ENCODE measurements at regions not wholly inside any gene's neighbourhood (a gene's known extent, or its start where the extent isn't known, plus 50 kb on each side); places are given as distances from the start of the nearest gene placed in this dataset.

GRCh38 chr20:61129311-61129710 lies 122.8 kb upstream of the CDH4 start:
- no peak overlapping the region for H2AFZ ChIP-seq (ENCODE audit: low read depth, low read length, severe bottlenecking)
- no peaks in the 10 kb centered on the region for H4K20me1 ChIP-seq (ENCODE audit: low read depth, low read length)
- H3F3A ChIP-seq (ENCODE audit: insufficient read depth) = no peaks in the 10 kb centered on the region
- H3K4me2 ChIP-seq (ENCODE audit: low read depth, low read length, poor library complexity, severe bottlenecking) = no peak overlapping the region
- no peak overlapping the region for H3K27ac ChIP-seq (ENCODE audit: low read depth, low read length)
- TF ChIP-seq CTCF (IDR thresholded peaks at IDR 0.05; ENCODE audit: insufficient read depth, low read length, poor library complexity, severe bottlenecking) (no peak), EZH2phosphoT487 (conservative IDR thresholded peaks at IDR 0.05; ENCODE audit: low read length) (no peak)
- no peaks in the 10 kb centered on the region for H3K27me3 ChIP-seq (ENCODE audit: low read length)
- no peak overlapping the region for H3K9ac ChIP-seq (ENCODE audit: low read length)
- H3K36me3 ChIP-seq (ENCODE audit: low read length) = no peaks in the 10 kb centered on the region
- no peak overlapping the region for H3K4me3 ChIP-seq (ENCODE audit: insufficient read depth, low read length, poor library complexity, severe bottlenecking)
- H3K9me2 ChIP-seq (replicated peaks; ENCODE audit: insufficient read depth, low read length) = no peaks in the 10 kb centered on the region
- H3K9me3 ChIP-seq (ENCODE audit: insufficient read depth, low read length) = no peaks in the 10 kb centered on the region
- H3K79me2 ChIP-seq (ENCODE audit: insufficient read depth, low read length) = no peaks in the 10 kb centered on the region

GRCh38 chr20:61130156-61130555 lies 121.9 kb upstream of the CDH4 start:
- H3K27me3 ChIP-seq (ENCODE audit: low read length) = no peaks in the 10 kb centered on the region
- H3F3A ChIP-seq (ENCODE audit: insufficient read depth) = no peaks in the 10 kb centered on the region
- H3K9ac ChIP-seq (ENCODE audit: low read length) = no peak overlapping the region
- H3K4me3 ChIP-seq (ENCODE audit: insufficient read depth, low read length, poor library complexity, severe bottlenecking) = no peak overlapping the region
- no peaks in the 10 kb centered on the region for H3K9me2 ChIP-seq (replicated peaks; ENCODE audit: insufficient read depth, low read length)
- H3K4me2 ChIP-seq (ENCODE audit: low read depth, low read length, poor library complexity, severe bottlenecking) = no peak overlapping the region
- H4K20me1 ChIP-seq (ENCODE audit: low read depth, low read length) = no peaks in the 10 kb centered on the region
- no peak overlapping the region for H2AFZ ChIP-seq (ENCODE audit: low read depth, low read length, severe bottlenecking)
- TF ChIP-seq CTCF (IDR thresholded peaks at IDR 0.05; ENCODE audit: insufficient read depth, low read length, poor library complexity, severe bottlenecking) = no peak
- TF ChIP-seq EZH2phosphoT487 (conservative IDR thresholded peaks at IDR 0.05; ENCODE audit: low read length) = no peak
- no peaks in the 10 kb centered on the region for H3K9me3 ChIP-seq (ENCODE audit: insufficient read depth, low read length)
- no peaks in the 10 kb centered on the region for H3K79me2 ChIP-seq (ENCODE audit: insufficient read depth, low read length)
- H3K27ac ChIP-seq (ENCODE audit: low read depth, low read length) = no peak overlapping the region
- H3K36me3 ChIP-seq (ENCODE audit: low read length) = no peaks in the 10 kb centered on the region

DNA sequence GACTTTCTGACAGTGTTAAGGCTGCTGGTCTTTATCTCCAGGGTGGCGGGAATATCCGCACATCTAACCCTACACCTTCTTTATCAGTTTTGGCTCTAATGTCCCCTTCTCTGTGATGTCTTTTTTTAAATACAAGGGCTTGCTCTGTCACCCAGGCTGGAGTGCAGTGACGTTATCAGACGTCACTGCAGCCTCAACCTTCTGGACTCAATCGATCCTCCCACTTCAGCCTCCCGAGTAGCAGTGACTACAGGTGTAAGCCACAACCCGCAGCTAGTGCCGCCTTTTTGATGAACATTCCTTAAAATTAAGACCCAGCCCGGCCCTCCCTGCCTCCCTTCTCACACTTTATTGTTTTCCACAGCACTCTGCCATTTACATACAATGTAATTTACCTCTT lies 120.1 kb upstream of the CDH4 start:
- Histone ChIP-seq H3K27ac (ENCODE audit: low read depth, low read length) (no peak overlapping the region), H3F3A (ENCODE audit: insufficient read depth) (no peaks in the 10 kb centered on the region), H3K79me2 (ENCODE audit: insufficient read depth, low read length) (no peaks in the 10 kb centered on the region), H3K9me2 (replicated peaks; ENCODE audit: insufficient read depth, low read length) (no peaks in the 10 kb centered on the region), H3K4me3 (ENCODE audit: insufficient read depth, low read length, poor library complexity, severe bottlenecking) (no peak overlapping the region), H3K36me3 (ENCODE audit: low read length) (no peaks in the 10 kb centered on the region), H2AFZ (ENCODE audit: low read depth, low read length, severe bottlenecking) (no peak overlapping the region), H3K9ac (ENCODE audit: low read length) (no peak overlapping the region), H3K9me3 (ENCODE audit: insufficient read depth, low read length) (no peaks in the 10 kb centered on the region), H4K20me1 (ENCODE audit: low read depth, low read length) (no peaks in the 10 kb centered on the region), H3K4me2 (ENCODE audit: low read depth, low read length, poor library complexity, severe bottlenecking) (no peak overlapping the region), H3K27me3 (ENCODE audit: low read length) (no peaks in the 10 kb centered on the region)
- no peak for TF ChIP-seq EZH2phosphoT487 (conservative IDR thresholded peaks at IDR 0.05; ENCODE audit: low read length)
- no peak for TF ChIP-seq CTCF (IDR thresholded peaks at IDR 0.05; ENCODE audit: insufficient read depth, low read length, poor library complexity, severe bottlenecking)

- H3K27me3 ChIP-seq (ENCODE audit: low read length) = no peaks in the 10 kb centered on the region
- no peaks in the 10 kb centered on the region for H3K9me2 ChIP-seq (replicated peaks; ENCODE audit: insufficient read depth, low read length)
- no peak overlapping the region for H3K27ac ChIP-seq (ENCODE audit: low read depth, low read length)
- no peak overlapping the region for H3K4me2 ChIP-seq (ENCODE audit: low read depth, low read length, poor library complexity, severe bottlenecking)
- H3F3A ChIP-seq (ENCODE audit: insufficient read depth) = no peaks in the 10 kb centered on the region
- TF ChIP-seq CTCF (IDR thresholded peaks at IDR 0.05; ENCODE audit: insufficient read depth, low read length, poor library complexity, severe bottlenecking) (no peak), EZH2phosphoT487 (conservative IDR thresholded peaks at IDR 0.05; ENCODE audit: low read length) (no peak)
- H3K9ac ChIP-seq (ENCODE audit: low read length) = no peak overlapping the region
- H2AFZ ChIP-seq (ENCODE audit: low read depth, low read length, severe bottlenecking) = no peak overlapping the region
- H4K20me1 ChIP-seq (ENCODE audit: low read depth, low read length) = no peaks in the 10 kb centered on the region
- H3K36me3 ChIP-seq (ENCODE audit: low read length) = no peaks in the 10 kb centered on the region
- no peaks in the 10 kb centered on the region for H3K9me3 ChIP-seq (ENCODE audit: insufficient read depth, low read length)
- no peak overlapping the region for H3K4me3 ChIP-seq (ENCODE audit: insufficient read depth, low read length, poor library complexity, severe bottlenecking)
- H3K79me2 ChIP-seq (ENCODE audit: insufficient read depth, low read length) = no peaks in the 10 kb centered on the region
These were observed 118.5 kb upstream of the CDH4 start for GRCh38 chr20:61133611-61134010.
